ENCODE measurements at regions not wholly inside any gene's neighbourhood (a gene's known extent, or its start where the extent isn't known, plus 50 kb on each side); places are given as distances from the start of the nearest gene placed in this dataset.

DNA sequence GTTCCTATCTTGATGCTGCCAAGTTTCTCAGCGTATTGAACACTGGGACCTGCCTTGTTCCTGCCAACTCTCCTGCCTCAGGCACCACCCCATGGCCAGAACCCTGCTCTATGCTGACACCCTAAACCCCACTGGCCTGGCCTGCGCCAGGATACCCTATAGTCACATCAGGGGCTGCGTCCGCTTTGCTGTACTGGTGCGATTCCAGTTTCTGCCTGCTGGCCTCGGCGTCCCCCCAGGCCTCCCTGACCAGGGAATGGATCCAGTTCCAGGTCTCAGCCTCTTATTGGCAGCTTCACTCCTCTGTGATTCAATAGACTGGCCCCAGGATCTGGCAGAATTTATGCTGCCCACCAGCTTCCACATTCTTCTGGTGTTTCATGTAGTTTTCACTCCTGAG lies 55.0 kb downstream of the GPR6 start:
- TF ChIP-seq, protein P1, sequence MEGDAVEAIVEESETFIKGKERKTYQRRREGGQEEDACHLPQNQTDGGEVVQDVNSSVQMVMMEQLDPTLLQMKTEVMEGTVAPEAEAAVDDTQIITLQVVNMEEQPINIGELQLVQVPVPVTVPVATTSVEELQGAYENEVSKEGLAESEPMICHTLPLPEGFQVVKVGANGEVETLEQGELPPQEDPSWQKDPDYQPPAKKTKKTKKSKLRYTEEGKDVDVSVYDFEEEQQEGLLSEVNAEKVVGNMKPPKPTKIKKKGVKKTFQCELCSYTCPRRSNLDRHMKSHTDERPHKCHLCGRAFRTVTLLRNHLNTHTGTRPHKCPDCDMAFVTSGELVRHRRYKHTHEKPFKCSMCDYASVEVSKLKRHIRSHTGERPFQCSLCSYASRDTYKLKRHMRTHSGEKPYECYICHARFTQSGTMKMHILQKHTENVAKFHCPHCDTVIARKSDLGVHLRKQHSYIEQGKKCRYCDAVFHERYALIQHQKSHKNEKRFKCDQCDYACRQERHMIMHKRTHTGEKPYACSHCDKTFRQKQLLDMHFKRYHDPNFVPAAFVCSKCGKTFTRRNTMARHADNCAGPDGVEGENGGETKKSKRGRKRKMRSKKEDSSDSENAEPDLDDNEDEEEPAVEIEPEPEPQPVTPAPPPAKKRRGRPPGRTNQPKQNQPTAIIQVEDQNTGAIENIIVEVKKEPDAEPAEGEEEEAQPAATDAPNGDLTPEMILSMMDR (IDR thresholded peaks at IDR 0.05; ENCODE audit: poor library complexity), result no peak
- TF ChIP-seq EZH2 (IDR thresholded peaks at IDR 0.05; ENCODE audit: borderline replicate concordance), result no peak

Measured in hepatocyte (in vitro differentiated cells).